H9 (cell line): ENCODE measurements at regions not wholly inside any gene's neighbourhood (a gene's known extent, or its start where the extent isn't known, plus 50 kb on each side); places are given as distances from the start of the nearest gene placed in this dataset.

Experiments used
- DNase-seq: peaks from one replicate; pipeline ENCODE4 v3.0.0-alpha.2; 2017
- H2AFZ ChIP-seq: one replicate; pipeline ENCODE4 v1.6.1; 2013; ENCODE audit warnings: mild to moderate bottlenecking, low read length, control low read depth, moderate library complexity
- H2AK5ac ChIP-seq: 2 replicates; pipeline ENCODE4 v1.6.1; 2013; ENCODE audit warnings: low read length, control low read depth, mixed read lengths; ENCODE audit not compliant: insufficient read length
- H2BK120ac ChIP-seq: one replicate; pipeline ENCODE4 v1.6.1; 2013; ENCODE audit warnings: low read depth, mild to moderate bottlenecking, low read length, control low read depth, inconsistent platforms; ENCODE audit not compliant: poor library complexity, severe bottlenecking
- H2BK12ac ChIP-seq: 2 replicates; pipeline ENCODE4 v1.6.1; 2013; ENCODE audit warnings: low read length, control low read depth, mixed read lengths, low read depth; ENCODE audit not compliant: insufficient read length
- H2BK15ac ChIP-seq: 2 replicates; pipeline ENCODE4 v1.6.1; 2013; ENCODE audit warnings: low read depth, low read length, control low read depth
- H2BK20ac ChIP-seq: one replicate; pipeline ENCODE4 v1.6.1; 2013; ENCODE audit warnings: low read depth, mild to moderate bottlenecking, low read length, control low read depth, inconsistent platforms; ENCODE audit not compliant: poor library complexity, severe bottlenecking
- H2BK5ac ChIP-seq: 2 replicates; pipeline ENCODE4 v1.6.1; 2013; ENCODE audit warnings: low read length, control low read depth, mixed read lengths; ENCODE audit not compliant: insufficient read length
- H3K14ac ChIP-seq: 2 replicates; pipeline ENCODE4 v1.6.1; 2013; ENCODE audit warnings: low read length, control low read depth; ENCODE audit not compliant: insufficient read depth
- H3K18ac ChIP-seq: 2 replicates; pipeline ENCODE4 v1.6.1; 2013; ENCODE audit warnings: low read depth, mild to moderate bottlenecking, mixed read lengths, low read length, control low read depth; ENCODE audit not compliant: insufficient read length
- H3K23ac ChIP-seq: 2 replicates; pipeline ENCODE4 v1.6.1; 2013; ENCODE audit warnings: low read length, control low read depth, mixed read lengths, low read depth; ENCODE audit not compliant: insufficient read length
- H3K23me2 ChIP-seq: 2 replicates; pipeline ENCODE4 v1.6.1; 2013; ENCODE audit warnings: low read depth, mild to moderate bottlenecking, mixed read lengths, low read length, control low read depth; ENCODE audit not compliant: insufficient read length, poor library complexity, severe bottlenecking
- H3K27ac ChIP-seq: 2 replicates; pipeline ENCODE4 v1.5.1; 2013; ENCODE audit warnings: low read length, control low read depth, mixed read lengths, low read depth; ENCODE audit not compliant: insufficient read length
- H3K27me3 ChIP-seq: 2 replicates; pipeline ENCODE4 v1.6.1; 2013; ENCODE audit warnings: low read length, control low read depth, inconsistent platforms; ENCODE audit not compliant: insufficient read depth
- H3K4ac ChIP-seq: 2 replicates; pipeline ENCODE4 v1.6.1; 2013; ENCODE audit warnings: low read depth, mild to moderate bottlenecking, control low read depth, inconsistent platforms, low read length, moderate library complexity
- H3K4me1 ChIP-seq: 2 replicates; pipeline ENCODE4 v1.6.1; 2013; ENCODE audit warnings: low read length, control low read depth, inconsistent platforms; ENCODE audit not compliant: insufficient read depth
- H3K4me2 ChIP-seq: 2 replicates; pipeline ENCODE4 v1.6.1; 2013; ENCODE audit warnings: low read length, control low read depth, mixed read lengths; ENCODE audit not compliant: insufficient read length, insufficient read depth
- H3K56ac ChIP-seq: 2 replicates; pipeline ENCODE4 v1.6.1; 2013; ENCODE audit warnings: low read depth, mild to moderate bottlenecking, mixed read lengths, low read length, control low read depth; ENCODE audit not compliant: insufficient read length
- H3K79me1 ChIP-seq: 2 replicates; pipeline ENCODE4 v1.6.1; 2013; ENCODE audit warnings: low read depth, mild to moderate bottlenecking, moderate library complexity, low read length, control low read depth, inconsistent platforms; ENCODE audit not compliant: insufficient read depth, poor library complexity, severe bottlenecking
- H3K79me2 ChIP-seq: 2 replicates; pipeline ENCODE4 v1.6.1; 2013; ENCODE audit warnings: low read length, control low read depth, inconsistent platforms; ENCODE audit not compliant: insufficient read depth
- H3K9ac ChIP-seq: 2 replicates; pipeline ENCODE4 v1.6.1; 2013; ENCODE audit warnings: low read length, control low read depth, mixed read lengths; ENCODE audit not compliant: insufficient read length; ENCODE audit errors: extremely low read depth
- H3K9me3 ChIP-seq: one replicate; pipeline ENCODE4 v1.6.1; 2013; ENCODE audit warnings: low read depth, low read length, inconsistent platforms; ENCODE audit not compliant: control insufficient read depth
- H3T11ph ChIP-seq: one replicate; pipeline ENCODE4 v1.6.1; 2013; ENCODE audit warnings: mild to moderate bottlenecking, low read length, control low read depth, inconsistent platforms
- H4K20me1 ChIP-seq: one replicate; pipeline ENCODE4 v1.6.1; 2013; ENCODE audit not compliant: control insufficient read depth, insufficient read length, insufficient read depth
- H4K5ac ChIP-seq: 2 replicates; pipeline ENCODE4 v1.6.1; 2013; ENCODE audit warnings: low read depth, mild to moderate bottlenecking, mixed read lengths, low read length, control low read depth; ENCODE audit not compliant: insufficient read length
- H4K8ac ChIP-seq: replicated peaks from 2 replicates; pipeline ENCODE4 v1.6.1; 2013; ENCODE audit warnings: low read length, control low read depth, mixed read lengths, low read depth; ENCODE audit not compliant: insufficient read length
- H4K91ac ChIP-seq: 2 replicates; pipeline ENCODE4 v1.6.1; 2013; ENCODE audit warnings: low read depth, mild to moderate bottlenecking, moderate library complexity, mixed read lengths, low read length, control low read depth; ENCODE audit not compliant: insufficient read length
- H3K27ac Mint-ChIP-seq, 3 experiments: 2 replicates in 2 of 3; 3 replicates in 1 of 3; pipeline ENCODE4 v1.8.0; 2020 to 2021; ENCODE audit warnings: mixed read lengths in 3 of 3, mild to moderate bottlenecking in 1 of 3, moderate library complexity in 1 of 3
- H3K27me3 Mint-ChIP-seq: 2 replicates; pipeline ENCODE4 v1.8.0; 2021; ENCODE audit warnings: low read depth, mild to moderate bottlenecking, moderate library complexity, mixed read lengths
- H3K36me3 Mint-ChIP-seq, 3 experiments: 2 replicates in 2 of 3; 3 replicates in 1 of 3; pipeline ENCODE4 v1.8.0; 2020 to 2021; ENCODE audit warnings: low read depth in 3 of 3, mixed read lengths in 3 of 3; ENCODE audit not compliant: insufficient read depth in 1 of 3
- H3K4me1 Mint-ChIP-seq, 2 experiments: 2 replicates each; pipeline ENCODE4 v1.8.0; 2020; ENCODE audit warnings: mixed read lengths in 2 of 2
- H3K4me3 Mint-ChIP-seq, 2 experiments: 2 replicates in 1 of 2; 3 replicates in 1 of 2; pipeline ENCODE4 v1.8.0; 2020 to 2021; ENCODE audit warnings: mild to moderate bottlenecking in 2 of 2, mixed read lengths in 2 of 2, moderate library complexity in 1 of 2
- H3K9me3 Mint-ChIP-seq, 2 experiments: 2 replicates in 1 of 2; 3 replicates in 1 of 2; pipeline ENCODE4 v1.8.0; 2020; ENCODE audit warnings: mild to moderate bottlenecking in 2 of 2, mixed read lengths in 2 of 2, moderate library complexity in 1 of 2
- WGBS: extraction: QIAGEN DNeasy Blood & Tissue Kit; methylation state at CpG from one replicate; pipeline ENCODE4 v1.1.7; 2013; ENCODE audit warnings: missing lambda C conversion rate, low lambda C conversion rate, mixed read lengths; ENCODE audit not compliant: insufficient read length; ENCODE audit errors: extremely low coverage; 5-methylcytosine and 5-hydroxymethylcytosine counted together
- TF ChIP-seq, protein P1 (sequence below): fragments of 200-600 bp; sonication (generic); conservative IDR thresholded peaks from 3 replicates; pipeline ENCODE4 v1.8.0; 2021; ENCODE audit warnings: antibody characterized with exemption, mild to moderate bottlenecking

DNA sequence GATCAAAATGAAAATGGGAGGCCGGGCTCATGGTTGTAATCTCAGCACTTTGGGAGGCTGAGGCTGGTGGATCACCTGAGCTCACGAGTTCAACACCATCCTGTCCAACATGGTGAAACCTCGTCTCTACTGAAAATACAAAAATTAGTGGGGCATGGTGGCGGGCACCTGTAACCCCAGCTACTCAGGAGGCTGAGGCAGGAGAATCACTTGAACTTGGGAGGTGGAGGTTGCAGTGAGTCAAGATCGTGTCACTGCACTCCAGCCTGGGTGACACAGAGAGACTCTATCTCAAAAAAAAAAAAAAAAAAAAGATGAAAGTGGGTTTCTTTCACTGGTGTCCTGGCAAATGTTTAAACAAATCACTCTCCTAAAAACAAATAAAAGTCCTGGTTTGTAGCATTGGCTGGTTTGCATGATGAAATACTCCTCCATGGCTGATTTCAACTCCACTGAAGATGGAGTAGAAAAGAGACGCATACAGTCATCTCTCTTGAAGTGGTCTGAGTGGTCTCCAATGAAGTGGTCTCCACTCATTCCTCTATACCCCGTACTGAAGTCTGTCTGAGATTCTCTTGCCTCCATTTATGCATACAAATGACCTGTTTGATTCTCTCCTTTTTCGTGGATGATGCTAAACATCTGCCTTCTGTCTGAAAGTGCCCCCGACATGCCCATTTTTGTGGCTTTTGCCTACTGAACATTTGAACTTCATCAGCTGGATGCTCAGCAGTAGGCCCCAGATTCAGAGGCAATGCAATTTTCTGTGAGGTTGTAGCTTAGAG is 153.0 kb upstream of the FAM20A start:
- Histone ChIP-seq H4K91ac (no peak overlapping the region), H3K4ac (no peak overlapping the region), H3K23ac (no peak overlapping the region), H3K27ac (no peak overlapping the region), H2AK5ac (no peak overlapping the region), H3K27me3 (no peaks in the 10 kb centered on the region), H2BK15ac (no peak overlapping the region), H3K18ac (no peak overlapping the region), H2BK120ac (no peak overlapping the region), H3K4me1 (peaks cover 2% of the 10 kb centered on the region; the same call in 1 of the 2 replicates), H2BK20ac (no peak overlapping the region), H2BK12ac (no peak overlapping the region), H4K8ac (no peak overlapping the region), H3K4me2 (no peak overlapping the region), H4K20me1 (no peaks in the 10 kb centered on the region), H3K9me3 (no peaks in the 10 kb centered on the region), H3K23me2 (no peaks in the 10 kb centered on the region), H2AFZ (no peak overlapping the region), H2BK5ac (no peak overlapping the region), H3K79me2 (no peaks in the 10 kb centered on the region), H3K56ac (no peak overlapping the region), H3K14ac (no peak overlapping the region), H4K5ac (no peak overlapping the region), H3T11ph (no peak overlapping the region), H3K79me1 (no peaks in the 10 kb centered on the region), H3K9ac (no peak overlapping the region)
- Mint-ChIP-seq H3K27me3 (peaks cover 1% of the 10 kb centered on the region; the same call in 1 of the 2 replicates), H3K4me1 (peaks cover 22 to 26% of the 10 kb centered on the region in 2 experiments), H3K36me3 (peaks cover 5 to 28% (median 12%) of the 10 kb centered on the region in 3 experiments), H3K9me3 (peaks cover 21 to 28% of the 10 kb centered on the region in 2 experiments), H3K4me3 (no peak overlapping the region), H3K27ac (no peak overlapping the region)
- TF ChIP-seq, protein P1, sequence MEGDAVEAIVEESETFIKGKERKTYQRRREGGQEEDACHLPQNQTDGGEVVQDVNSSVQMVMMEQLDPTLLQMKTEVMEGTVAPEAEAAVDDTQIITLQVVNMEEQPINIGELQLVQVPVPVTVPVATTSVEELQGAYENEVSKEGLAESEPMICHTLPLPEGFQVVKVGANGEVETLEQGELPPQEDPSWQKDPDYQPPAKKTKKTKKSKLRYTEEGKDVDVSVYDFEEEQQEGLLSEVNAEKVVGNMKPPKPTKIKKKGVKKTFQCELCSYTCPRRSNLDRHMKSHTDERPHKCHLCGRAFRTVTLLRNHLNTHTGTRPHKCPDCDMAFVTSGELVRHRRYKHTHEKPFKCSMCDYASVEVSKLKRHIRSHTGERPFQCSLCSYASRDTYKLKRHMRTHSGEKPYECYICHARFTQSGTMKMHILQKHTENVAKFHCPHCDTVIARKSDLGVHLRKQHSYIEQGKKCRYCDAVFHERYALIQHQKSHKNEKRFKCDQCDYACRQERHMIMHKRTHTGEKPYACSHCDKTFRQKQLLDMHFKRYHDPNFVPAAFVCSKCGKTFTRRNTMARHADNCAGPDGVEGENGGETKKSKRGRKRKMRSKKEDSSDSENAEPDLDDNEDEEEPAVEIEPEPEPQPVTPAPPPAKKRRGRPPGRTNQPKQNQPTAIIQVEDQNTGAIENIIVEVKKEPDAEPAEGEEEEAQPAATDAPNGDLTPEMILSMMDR: no peak
- no peak for DNase-seq
- no CpG with 5 or more reads among the region's 9 CpGs for WGBS
